CD1c-positive myeloid dendritic cell (primary cell): ENCODE measurements at regions not wholly inside any gene's neighbourhood (a gene's known extent, or its start where the extent isn't known, plus 50 kb on each side); places are given as distances from the start of the nearest gene placed in this dataset.

Experiments used
- DNase-seq: peaks from one replicate; pipeline ENCODE4 v3.0.0-alpha.2; 2016; ENCODE audit errors: extremely low spot score

DNA sequence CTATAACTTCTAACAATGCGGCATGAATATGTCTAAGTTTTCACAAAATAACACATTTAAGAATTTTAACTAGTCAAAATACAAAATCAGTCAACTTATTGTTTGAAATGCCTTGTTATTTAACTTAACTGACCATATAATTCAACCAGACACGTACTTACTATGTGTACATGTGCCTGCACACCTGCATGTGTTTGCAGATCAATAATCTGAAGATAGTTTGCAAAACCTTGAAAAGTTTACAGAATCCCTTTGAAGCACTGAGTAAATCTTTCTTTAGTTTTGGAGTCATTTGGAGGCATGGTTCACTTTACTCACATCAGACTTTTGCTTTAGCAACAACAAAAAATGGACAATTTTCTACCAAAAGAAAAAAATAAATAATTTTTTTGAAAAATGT is 363.8 kb downstream of the PMP22 start:
- no peak for DNase-seq

DNA sequence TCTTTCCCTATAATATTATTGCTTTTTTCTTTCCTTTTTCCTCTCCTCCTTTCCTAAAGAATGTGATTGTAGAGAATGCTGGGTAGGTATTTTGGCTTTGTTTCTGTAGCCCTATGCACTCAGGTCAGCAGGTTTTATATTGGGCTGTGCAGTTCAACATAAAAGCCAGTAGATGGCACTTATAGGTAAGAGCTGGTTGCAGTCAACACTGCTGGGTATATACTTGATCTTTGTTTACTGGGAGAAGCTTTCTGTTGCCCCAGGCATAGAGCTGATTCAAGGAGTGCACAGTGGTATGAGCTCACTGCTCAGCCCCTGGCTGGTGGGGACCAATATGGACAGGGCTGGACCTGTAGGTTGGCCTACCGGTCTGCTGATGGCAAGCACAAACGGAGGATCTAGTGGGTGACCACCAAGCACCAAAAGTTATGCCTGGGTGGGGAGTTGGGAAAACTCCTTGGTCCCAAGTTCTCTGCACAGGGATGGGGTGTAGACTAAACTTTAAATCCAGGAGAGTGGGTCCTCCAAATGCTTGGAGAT is 378.9 kb downstream of the PMP22 start:
- DNase-seq = no peak

DNA sequence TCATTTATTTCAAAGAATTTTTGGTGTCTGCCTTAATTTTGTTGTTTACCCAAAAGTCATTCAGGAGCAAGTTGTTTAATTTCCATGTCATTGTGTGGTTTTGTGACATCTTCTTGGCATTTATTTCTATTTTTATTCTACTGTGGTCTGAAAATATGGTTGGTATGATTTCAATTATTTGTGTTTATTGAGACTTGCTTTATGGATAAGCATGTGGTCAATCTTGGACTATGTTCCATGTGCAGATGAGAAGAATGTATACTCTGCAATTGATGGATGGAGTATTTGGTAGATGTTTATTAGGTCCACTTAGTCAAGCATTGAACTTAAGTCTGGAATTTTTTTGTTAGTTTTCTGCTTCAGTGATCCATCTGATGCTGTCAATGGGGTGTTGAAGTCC is 383.0 kb downstream of the PMP22 start:
- DNase-seq = no peak

DNA sequence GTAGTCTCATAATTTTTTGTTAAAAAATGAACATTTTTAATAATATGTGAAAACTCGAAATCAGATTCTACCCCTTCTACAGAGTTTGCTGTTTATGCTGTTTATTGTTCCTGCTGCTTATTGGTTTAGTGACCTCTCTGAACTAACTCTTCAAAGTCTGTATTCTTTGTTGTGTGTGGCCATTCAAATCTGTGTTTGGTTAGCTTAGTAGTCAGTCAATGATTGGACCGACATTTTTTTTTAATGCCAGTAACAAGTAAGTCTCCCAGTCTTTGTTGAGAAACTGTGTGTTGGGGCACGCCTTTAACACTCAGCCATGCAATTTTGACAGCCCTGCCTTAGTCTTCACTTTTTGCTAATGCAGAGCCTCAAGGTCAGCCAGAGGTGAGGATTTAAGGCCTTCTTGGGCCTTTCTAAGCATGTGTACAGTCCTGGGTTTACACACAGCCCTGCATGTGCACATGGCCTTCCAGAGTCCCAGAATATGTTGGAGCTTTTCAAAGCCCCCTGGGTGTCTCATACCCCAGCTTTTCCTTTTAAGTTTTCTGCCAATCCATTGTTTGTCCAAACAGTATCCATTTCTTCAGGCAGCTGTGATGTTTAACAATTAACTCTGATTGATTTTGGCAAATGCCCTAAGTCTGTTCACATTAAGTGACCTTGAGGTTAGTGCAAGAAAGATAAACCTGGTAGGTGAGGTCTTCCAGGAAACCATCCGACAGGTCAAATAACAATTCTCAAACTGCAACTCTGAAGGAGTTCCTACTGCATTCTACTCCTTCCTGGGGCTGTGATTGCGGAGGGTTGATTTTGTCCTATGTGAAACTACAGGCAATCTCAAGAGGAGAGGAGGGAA is 389.3 kb downstream of the PMP22 start:
- DNase-seq = no peak

DNA sequence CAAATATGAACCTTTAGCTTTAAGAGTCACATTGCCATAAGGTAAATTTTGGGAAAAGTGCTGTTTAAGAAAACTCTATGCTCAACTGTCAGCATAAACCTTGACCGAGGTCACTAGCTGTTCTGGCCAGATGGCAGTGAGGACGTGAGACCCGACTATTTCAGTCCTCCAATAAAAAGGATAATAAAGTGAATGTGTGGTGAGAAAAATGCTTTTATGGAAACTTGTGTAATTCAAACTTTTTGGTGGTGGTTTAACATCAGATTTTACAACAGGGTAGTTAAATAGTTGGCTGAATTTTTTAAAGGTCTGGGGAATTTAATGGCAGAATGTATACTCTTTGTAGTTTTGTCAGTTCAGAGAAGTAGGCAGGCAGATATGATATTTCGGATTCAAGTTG is 391.1 kb downstream of the PMP22 start:
- DNase-seq = no peak

DNA sequence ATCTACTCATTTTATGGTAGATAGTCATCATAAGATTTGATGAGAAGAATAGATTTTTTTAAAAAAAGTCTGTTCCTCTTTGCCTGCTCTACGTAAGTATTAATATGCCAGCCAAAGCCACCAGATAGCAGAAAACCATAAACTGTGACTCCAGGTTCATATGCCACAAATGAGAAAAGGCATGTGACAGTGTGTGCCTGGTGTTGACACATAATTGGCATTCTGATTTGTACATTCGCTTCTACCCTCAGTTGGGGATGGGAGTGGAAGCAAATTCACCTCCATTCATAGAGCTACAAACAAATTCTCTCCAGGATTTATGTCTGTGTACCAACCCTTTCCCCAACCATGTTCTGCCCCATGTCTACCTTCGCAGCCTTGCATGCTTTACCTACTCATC is 391.6 kb downstream of the PMP22 start:
- DNase-seq = no peak

DNA sequence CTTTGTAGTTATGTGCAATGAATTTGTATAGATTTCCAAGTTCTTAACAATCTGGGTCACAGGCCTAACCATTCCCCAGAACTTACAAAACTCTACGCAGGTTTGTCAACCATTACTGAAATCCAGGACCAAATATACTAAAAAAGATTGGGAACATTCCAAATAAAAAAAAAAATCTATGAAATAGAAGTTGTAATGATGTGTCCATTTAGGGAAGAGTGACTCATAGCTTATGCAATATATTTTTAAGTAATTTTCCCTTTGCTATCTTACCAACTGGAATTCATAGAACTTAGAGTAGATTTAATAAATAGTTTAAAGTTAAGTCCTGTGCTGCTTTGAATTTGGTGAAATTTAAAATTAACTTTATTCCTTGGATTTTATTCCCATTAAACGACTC is 393.2 kb downstream of the PMP22 start:
- DNase-seq = no peak

DNA sequence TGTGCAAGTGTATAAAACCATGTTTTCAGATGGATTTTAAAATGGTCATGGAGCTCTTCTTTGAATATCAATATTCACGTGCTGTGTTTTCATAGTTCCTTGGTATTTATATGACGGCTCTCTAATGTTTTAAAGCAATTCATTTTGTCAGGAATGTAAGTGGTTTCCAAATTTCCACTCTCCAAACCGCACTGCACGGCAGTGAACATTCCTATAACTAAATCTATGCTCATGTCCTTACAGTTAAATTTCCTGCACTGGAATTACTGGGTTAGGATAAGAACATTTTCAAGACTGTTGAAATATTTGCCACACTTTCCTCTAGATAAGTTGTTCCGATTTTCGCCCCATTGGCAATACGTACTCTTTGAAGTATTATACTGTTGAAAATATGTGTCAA is 398.9 kb downstream of the PMP22 start:
- DNase-seq = no peak

DNA sequence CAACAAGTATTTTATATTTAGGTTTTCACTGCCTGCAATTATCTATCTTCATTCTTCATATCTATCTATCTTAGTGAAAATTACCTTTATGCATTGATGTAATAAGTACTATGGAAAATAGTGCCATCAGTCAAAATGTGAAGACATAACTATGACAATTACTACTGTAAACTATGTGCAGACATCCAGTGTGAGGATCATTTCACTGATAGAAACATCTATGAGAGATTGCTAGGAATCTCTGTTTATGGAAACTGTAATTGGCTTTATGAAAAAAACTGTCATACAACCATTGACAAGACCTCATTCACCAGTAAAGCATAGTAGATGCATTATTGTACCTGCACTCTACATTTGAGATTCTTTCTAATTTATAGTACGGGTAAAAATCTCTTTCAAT is 401.0 kb downstream of the PMP22 start:
- DNase-seq = no peak

DNA sequence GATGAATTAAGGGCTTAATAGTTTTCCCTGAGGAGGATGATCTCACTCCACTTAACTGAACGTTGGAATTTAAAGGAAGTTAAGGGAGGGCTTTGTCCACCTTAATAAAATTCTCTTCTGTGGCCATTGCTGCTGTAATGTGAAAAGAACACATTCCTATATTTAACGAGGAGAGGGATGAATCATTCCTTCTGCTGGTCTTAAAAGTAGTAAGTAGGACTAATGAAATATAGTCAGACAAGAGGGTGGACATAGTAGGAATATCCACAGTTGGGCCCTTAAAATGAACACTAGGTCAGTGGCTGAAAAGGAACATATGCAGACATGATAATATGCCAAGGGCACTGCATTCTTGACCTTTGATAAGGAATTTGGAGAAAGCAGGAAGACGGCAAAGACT is 405.6 kb downstream of the PMP22 start:
- DNase-seq = no peak

DNA sequence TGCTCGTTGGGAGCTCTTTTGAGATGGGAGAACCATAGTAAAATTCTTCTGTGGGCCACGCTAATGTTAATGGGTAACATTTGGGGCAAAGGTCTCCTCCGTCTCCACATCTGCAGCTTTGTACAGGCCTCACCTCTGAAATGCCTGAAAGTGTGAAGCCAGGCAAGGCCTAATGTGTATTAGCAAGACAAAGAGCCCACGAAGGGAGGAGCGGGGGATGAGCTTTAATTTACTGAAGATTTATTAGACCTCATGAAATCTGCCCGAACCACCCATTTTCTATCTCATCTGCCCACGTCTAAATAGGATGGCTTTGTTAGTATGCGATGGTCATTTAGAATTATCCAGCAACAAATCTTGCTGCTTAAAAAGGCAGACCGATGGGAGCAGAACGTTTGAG is 408.9 kb downstream of the PMP22 start:
- no peak for DNase-seq

DNA sequence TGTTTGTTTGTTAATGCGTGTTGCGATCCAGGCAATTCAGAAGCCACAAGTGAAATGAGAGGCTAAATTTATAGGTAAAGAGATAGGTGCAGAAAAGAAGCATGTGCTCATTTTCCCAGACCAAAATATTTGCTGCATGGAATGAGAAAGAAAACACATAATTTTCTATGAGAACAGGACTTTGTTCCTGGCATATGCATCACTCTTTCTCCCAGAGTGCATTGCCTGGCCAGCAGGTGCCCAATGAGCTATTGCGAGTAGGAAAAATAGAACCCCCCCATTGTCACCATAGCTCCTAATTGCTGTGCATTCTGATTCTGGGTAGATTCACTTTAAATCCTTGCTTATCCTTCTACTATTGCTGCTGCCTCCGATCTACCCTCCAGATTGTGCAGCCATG is 410.4 kb downstream of the PMP22 start:
- DNase-seq = no peak

DNA sequence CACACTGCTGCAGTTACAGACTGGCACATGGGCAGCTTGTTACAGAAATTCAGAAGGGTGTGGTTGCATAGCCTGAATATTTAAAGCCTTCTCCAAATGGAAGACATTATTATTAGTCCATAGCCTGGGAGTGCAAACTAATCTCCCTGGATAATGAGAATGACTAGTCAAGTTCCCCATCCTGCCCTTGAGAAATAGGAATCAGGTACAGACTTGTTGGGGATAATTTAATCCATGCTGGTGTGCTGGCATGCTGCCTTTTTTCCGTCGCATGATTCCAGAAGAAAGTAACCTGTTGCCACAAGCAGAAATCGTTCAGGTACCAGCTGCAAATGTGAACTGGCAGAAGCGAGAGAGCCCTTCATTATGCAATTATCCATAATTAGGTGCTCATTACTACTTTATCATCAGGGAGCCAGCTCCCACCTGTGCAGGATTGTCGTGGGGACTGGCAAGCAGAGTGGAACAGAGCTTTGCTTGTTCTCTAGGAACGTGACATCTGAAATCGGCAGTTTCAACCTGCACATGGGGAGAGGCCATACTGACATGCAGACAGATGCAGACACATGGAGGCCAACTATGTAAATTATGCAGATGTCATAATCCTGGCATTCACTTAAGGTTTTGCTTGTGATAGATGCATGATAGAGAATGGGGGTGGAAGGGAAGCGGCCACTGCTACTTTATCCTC is 419.4 kb downstream of the PMP22 start:
- DNase-seq = no peak

DNA sequence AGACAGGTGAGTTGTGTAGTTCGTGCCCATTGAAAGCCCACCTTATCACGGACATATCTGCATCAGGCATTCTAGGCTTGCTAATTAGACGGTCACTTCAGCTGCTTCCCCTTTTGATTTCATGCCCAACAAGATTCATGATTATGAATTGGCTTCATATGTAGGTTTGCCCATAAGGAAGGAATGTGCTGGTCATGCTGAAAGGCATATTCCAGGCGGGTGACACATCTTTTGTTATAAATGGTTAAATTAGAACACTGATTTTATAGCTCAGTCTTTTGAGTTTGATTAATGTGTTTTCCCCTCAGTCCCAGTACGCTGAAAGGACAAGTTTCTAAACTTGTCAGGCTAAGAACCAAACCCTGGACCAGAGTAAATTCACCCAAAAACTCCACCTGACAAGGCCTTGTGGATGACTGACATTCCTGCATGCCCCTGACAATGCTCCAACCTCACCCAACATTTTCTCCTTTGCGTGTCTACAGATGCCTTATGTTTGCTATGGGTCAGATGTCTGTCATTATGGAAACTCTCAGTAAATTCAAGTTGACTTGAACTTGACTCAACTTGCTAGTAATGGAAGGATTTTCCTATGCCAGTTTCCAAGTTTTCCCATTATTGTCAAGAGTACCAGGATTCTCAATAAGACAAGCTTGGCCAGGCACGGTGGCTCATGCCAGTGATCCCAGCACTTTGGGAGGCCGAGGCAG is 421.9 kb downstream of the PMP22 start:
- no peak for DNase-seq

DNA sequence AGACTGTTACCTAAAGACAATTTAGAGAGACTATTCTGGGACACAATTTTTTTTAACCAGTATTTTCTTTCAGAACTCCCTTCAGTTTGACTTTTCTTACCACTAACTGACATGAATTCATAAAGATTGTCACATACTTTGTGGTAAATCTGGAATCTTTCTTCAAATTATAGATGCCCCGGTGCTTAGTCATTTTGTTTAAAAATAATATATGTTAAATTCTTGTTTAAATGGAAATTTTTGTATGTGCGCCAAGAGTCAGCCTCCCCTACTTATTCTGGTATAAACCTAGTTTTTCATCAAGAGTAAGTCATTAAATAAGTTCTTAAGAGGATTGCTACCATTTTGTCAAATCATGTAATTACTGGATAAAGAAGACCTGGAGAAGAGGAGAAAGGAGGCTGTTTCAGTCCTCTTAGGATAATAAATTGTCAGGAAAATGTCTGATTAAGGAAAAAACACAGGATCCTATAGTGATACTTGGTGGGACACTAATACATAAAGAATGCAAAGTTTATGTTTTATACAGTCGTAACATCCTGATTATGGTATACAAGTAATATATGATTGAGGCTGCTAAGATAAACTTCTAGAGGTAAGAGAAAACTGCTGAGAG is 424.4 kb downstream of the PMP22 start:
- no peak for DNase-seq

DNA sequence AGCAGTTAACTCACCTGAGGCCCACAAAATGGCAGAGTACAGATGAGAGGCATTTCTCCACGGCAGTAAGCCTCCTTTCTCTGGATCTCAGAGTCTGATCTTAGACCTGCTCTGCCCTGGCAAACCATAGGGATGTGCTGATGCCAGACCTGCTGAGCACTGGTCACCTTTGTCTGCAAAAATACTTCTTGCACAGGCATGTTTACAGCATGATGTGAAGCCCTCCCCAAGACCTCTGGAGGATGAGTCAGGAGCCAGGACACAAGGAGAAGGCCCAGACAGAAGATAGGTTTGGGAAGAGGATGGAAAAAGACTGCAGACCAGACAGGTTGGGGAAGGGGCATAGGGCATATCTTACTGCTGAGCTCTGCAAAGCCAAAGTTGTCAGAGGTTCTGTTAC is 426.6 kb downstream of the PMP22 start:
- DNase-seq = no peak

DNA sequence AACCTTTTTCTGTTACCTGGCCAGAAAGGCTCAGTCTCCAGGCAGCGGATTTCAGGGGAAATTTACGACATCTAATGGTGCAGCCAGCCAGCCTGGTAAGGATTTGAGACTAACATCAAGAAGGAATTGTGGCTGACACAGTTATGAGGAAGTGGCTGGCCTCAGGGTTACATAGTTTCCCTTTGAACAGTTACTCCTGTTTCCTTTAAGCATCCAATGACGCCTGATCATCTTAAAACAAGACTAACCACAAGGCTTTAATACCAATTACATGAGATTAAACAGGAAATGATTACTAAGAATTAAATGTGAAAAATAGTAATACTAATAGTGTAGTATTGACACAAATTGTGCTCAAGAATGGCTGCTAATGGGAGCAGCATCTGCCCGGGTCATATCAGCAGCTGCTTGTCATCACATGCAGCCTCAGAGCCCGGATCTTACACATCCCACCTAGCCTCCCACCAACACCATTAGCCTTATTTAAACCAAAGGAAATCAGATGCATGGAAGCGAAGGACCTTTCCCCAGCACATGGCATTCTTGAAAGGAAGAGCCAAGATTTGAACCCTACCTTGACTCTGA is 431.8 kb downstream of the PMP22 start:
- peak; percentile 2 for DNase-seq

DNA sequence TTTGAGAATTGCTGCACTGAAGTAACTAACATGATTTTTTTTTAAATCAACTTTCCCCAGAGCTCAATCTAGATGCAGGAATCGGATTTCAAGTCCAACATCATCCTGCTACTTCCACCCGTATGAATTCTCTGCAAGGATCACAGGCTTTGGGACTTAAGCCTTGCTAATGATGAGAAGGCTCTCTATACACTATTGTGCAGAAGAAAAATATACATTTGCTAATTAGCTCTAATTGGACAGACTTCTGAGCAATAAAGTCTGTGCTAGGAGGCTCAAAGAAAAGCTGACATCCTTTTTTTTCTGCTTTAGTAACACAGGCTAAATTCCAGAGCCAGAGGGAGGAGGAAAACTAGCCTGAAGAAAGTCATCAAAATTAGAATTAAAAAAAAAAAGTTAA is 433.6 kb downstream of the PMP22 start:
- no peak for DNase-seq

DNA sequence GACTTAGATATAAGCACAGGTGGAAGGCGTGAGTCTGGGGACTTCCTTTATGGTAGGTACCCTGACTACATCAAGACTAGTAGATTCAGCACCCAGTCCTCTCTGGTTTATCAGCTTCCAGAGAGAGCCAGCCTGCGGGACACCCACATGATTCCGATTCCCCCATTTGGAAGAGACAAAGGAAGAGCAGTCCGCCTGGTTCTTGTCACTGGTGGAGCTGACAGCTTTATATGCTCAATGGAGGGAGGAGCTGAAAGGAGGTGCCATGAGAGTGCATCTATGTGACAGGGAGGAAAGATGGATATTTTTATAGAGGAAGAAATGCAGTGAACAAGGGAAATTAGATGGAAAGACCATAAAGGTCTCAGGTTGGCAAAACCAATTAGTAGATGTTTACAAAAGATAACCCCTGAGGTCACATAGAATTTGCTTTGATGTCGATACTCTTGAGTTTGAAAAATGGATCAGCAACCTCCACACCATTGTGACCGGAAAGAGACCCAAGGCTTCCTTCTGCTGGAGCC is 437.7 kb downstream of the PMP22 start:
- DNase-seq = no peak

DNA sequence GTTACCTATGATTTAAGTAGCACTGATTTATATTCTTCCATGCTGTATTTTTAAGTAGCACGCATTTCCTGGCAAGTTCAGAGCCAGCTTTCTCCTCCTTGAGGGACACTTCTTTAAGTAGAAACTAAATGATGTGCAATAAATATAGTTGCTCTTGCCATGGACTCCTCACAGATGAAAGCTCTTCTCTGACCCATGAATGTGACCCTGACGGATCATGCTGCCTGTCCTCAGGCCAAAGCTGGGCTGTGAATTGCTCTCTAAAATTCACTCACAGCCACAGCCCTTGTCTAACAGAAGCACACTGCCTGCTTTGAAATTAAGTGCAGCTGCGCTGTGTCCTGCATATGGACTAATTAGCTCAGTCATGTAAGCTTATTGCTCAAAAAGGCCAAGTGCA is 438.8 kb downstream of the PMP22 start:
- no peak for DNase-seq

DNA sequence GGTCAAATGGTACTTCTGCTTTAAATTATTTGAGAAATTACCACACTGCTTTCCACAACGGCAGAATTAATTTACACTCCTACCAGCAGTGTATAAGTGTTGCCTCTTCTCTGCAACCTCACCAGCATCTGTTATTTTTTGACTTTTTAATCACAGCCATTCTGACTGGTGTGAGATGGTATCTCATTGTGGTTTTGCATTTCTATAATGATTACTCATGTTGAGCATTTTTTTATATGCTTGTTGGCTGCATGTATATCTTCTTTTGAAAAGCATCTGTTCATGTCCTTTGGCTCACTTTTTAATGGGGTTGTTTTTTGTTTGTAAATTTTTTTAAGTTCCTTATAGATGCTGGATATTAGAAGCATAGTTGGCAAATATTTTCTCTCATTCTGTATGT is 446.7 kb downstream of the PMP22 start:
- DNase-seq = no peak

DNA sequence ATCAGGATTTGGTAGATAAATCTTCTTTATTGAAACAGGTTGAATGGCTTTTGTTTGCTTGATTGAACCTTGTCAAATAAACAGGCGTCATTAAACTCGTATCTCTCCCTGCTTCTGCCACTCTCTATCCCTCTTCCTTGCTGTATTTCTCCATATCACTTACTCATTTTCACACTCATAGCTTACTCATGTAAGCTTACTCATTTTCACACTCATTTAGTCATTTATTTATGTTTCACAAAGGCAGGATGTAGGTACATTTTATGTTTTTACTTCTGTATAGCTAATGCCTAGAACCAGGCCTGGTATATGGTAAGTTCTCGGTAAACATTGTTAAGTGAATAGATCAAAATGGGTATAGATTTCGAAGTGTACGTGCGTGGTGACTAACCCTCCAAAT is 450.0 kb downstream of the PMP22 start:
- no peak for DNase-seq
